ENCODE measurements at regions not wholly inside any gene's neighbourhood (a gene's known extent, or its start where the extent isn't known, plus 50 kb on each side); places are given as distances from the start of the nearest gene placed in this dataset.

DNA sequence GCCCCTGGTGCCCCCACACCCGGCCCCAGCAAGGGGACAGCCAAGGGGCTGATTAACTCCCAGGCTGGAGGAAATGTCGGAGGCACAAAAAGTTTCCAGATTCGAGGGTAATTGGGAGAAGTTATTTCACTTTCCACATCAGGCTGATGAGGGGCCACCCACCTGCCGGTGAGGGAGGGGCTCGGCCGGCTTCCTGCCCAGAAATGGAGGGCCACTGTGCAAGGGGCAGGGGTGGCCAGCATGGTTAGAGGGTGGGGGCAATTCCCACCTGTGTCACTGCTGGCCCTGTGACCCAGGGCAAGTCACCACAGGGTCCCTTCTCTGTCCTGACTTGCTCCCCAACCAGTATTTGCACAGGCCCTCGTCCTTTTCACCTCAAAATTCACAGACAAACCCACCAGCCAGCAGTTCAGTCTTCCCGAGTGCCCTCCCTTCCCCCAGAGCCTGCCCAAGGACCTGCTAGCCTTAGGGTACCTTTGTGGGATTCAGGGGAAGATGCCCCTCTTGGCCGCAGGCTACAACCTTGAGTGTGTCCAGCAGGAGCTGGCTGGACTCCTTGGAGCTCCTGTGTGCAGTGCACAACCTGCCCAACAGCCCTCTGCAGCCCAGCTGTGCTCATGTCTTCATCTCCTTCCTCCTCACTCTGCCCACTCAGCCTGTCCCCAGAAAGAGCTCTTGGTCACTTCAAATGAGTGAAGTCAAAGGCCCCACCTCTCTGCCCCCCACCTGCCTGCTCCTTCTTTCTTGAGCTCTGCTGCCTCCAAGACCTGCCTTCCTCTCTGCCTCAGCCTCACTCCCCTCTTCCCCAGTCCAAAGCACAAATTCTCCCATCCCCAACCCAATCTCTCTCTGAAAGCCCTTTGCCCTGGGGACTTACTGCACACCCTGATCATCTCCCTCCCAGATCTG is 130.5 kb downstream of the BARX1 start:
- DNase-seq (peak; percentile 10), ATAC-seq (ENCODE audit: low read depth) (no peak)
- TF ChIP-seq, protein P1, sequence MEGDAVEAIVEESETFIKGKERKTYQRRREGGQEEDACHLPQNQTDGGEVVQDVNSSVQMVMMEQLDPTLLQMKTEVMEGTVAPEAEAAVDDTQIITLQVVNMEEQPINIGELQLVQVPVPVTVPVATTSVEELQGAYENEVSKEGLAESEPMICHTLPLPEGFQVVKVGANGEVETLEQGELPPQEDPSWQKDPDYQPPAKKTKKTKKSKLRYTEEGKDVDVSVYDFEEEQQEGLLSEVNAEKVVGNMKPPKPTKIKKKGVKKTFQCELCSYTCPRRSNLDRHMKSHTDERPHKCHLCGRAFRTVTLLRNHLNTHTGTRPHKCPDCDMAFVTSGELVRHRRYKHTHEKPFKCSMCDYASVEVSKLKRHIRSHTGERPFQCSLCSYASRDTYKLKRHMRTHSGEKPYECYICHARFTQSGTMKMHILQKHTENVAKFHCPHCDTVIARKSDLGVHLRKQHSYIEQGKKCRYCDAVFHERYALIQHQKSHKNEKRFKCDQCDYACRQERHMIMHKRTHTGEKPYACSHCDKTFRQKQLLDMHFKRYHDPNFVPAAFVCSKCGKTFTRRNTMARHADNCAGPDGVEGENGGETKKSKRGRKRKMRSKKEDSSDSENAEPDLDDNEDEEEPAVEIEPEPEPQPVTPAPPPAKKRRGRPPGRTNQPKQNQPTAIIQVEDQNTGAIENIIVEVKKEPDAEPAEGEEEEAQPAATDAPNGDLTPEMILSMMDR (IDR thresholded peaks at IDR 0.05) = no peak
- ChIA-PET POLR2A (no interaction called here), CTCF (no interaction called here)
- H3K4me3 Mint-ChIP-seq = no peak overlapping the region
- H3K4me1 Mint-ChIP-seq = peaks cover 10% of the 10 kb centered on the region
- peaks cover 41% of the 10 kb centered on the region for H3K27me3 Mint-ChIP-seq
- H3K9me3 Mint-ChIP-seq = no peaks in the 10 kb centered on the region
- intact Hi-C loops (cut with micrococcal nuclease) = loop anchor here (10.0 kb wide), 1 partner anchor 390 kb away; no protein-coding TSS in a partner anchor
- H3K36me3 Mint-ChIP-seq (ENCODE audit: low read depth) = no peaks in the 10 kb centered on the region
- no peak overlapping the region for H3K27ac Mint-ChIP-seq

GRCh38 chr9:93823245-93824072 is 131.7 kb downstream of the BARX1 start:
- DNase-seq = no peak

GRCh38 chr9:93822229-93822628 is 132.9 kb downstream of the BARX1 start:
- CTCF ChIA-PET = no interaction called here
- POLR2A ChIA-PET = no interaction called here
- no peaks in the 10 kb centered on the region for H3K36me3 Mint-ChIP-seq (ENCODE audit: low read depth)
- no peak overlapping the region for H3K4me3 Mint-ChIP-seq
- intact Hi-C loops (cut with micrococcal nuclease) = loop anchor here (10.0 kb wide), 1 partner anchor 393 kb away; no protein-coding TSS in a partner anchor
- DNase-seq (no peak), ATAC-seq (ENCODE audit: low read depth) (no peak)
- H3K27ac Mint-ChIP-seq = no peak overlapping the region
- TF ChIP-seq, protein P1 (IDR thresholded peaks at IDR 0.05) = no peak
- peaks cover 32% of the 10 kb centered on the region for H3K27me3 Mint-ChIP-seq
- H3K4me1 Mint-ChIP-seq = peaks cover 10% of the 10 kb centered on the region
- H3K9me3 Mint-ChIP-seq = no peaks in the 10 kb centered on the region

More at GRCh38 chr9:93823245-93824072, 131.7 kb downstream of the BARX1 start:
- Mint-ChIP-seq H3K36me3 (ENCODE audit: low read depth) (no peaks in the 10 kb centered on the region), H3K27ac (no peak overlapping the region), H3K4me3 (no peak overlapping the region), H3K4me1 (peaks cover 10% of the 10 kb centered on the region), H3K9me3 (no peaks in the 10 kb centered on the region), H3K27me3 (peaks cover 34% of the 10 kb centered on the region)
- no peak for ATAC-seq (ENCODE audit: low read depth)
- TF ChIP-seq, protein P1 (IDR thresholded peaks at IDR 0.05) = no peak
- intact Hi-C loops (cut with micrococcal nuclease) = loop anchor here (10.0 kb wide), 1 partner anchor 391 kb away; no protein-coding TSS in a partner anchor
- POLR2A ChIA-PET = no interaction called here
- CTCF ChIA-PET = no interaction called here

DNA sequence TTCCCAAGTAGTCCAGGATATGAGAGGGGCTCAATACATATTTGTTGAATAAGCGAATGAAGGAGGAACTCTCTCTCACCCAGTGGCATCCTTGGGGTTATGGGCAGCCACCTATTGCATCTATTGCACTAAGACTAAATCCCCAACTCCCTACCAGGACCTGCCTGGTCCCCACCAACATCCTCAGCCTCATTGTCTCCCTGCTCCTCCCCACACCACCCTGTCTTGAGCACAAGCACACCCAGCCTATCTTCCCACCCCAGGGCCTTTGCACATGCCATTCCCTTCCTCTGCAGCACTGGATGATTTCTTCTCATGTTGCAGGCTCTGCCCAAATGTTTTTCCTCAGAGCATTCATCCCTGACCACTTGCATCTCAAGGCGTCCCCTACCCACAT is 133.8 kb downstream of the BARX1 start:
- ChIA-PET CTCF (no interaction called here), POLR2A (no interaction called here)
- intact Hi-C loops (cut with micrococcal nuclease) = loop anchor here (10.0 kb wide), 1 partner anchor 393 kb away; no protein-coding TSS in a partner anchor
- Mint-ChIP-seq H3K9me3 (no peaks in the 10 kb centered on the region), H3K27ac (no peak overlapping the region), H3K4me1 (peaks cover 2% of the 10 kb centered on the region), H3K27me3 (peaks cover 28% of the 10 kb centered on the region), H3K4me3 (no peak overlapping the region), H3K36me3 (ENCODE audit: low read depth) (no peaks in the 10 kb centered on the region)
- TF ChIP-seq, protein P1 (IDR thresholded peaks at IDR 0.05) = no peak
- DNase-seq (no peak), ATAC-seq (ENCODE audit: low read depth) (no peak)
